Frontal cortex (tissue), 3 donors: ENCODE measurements at regions not wholly inside any gene's neighbourhood (a gene's known extent, or its start where the extent isn't known, plus 50 kb on each side); places are given as distances from the start of the nearest gene placed in this dataset.
"Not testable (repeated sequence)": the region's sequence is repeated elsewhere in the genome, so short reads cannot be mapped to it uniquely, and the experiment has no call there.

Experiments
- DNase-seq, 2 donors: peaks; one replicate each; pipeline ENCODE4 v3.0.0; 2012; ENCODE audit warnings: low spot score in 2 of 2
- FAIRE-seq: peaks from 2 replicates; lab custom pipeline; 2012; peaks lifted over from hg19 to GRCh38; lab: Jason Lieb, UNC
- donor health status: control.
- donor health status: control.
- donor health status: control.

- FAIRE-seq (no peak), DNase-seq (no peak)
Measured at GRCh38 chr10:25797888-25798429, 136.1 kb upstream of the MYO3A start.

- FAIRE-seq (no peak), DNase-seq (no peak)
Measured at GRCh38 chr10:25804505-25804904, 129.5 kb upstream of the MYO3A start.

- DNase-seq (no peak), FAIRE-seq (no peak)
Measured at GRCh38 chr10:25805986-25806385, 128.0 kb upstream of the MYO3A start.

GRCh38 chr10:25808372-25808771, 125.7 kb upstream of the MYO3A start:
- DNase-seq (no peak), FAIRE-seq (no peak)

GRCh38 chr10:25811052-25811685, 122.9 kb upstream of the MYO3A start:
- DNase-seq (no peak), FAIRE-seq (no peak)

- DNase-seq (no peak), FAIRE-seq (no peak)
Measured at GRCh38 chr10:25813511-25813910, 120.5 kb upstream of the MYO3A start.

GRCh38 chr10:25815236-25815635, 118.8 kb upstream of the MYO3A start:
- no peak for DNase-seq
- no peak for FAIRE-seq

- DNase-seq = no peak
- no peak for FAIRE-seq
Measured at GRCh38 chr10:25815999-25816768, 117.8 kb upstream of the MYO3A start.

GRCh38 chr10:25817200-25817599, 116.8 kb upstream of the MYO3A start:
- no peak for DNase-seq

GRCh38 chr10:25818751-25819150, 115.3 kb upstream of the MYO3A start:
- no peak for FAIRE-seq
- no peak for DNase-seq

More at GRCh38 chr10:25817200-25817599, 116.8 kb upstream of the MYO3A start:
- no peak for FAIRE-seq

GRCh38 chr10:25820472-25820871, 113.6 kb upstream of the MYO3A start:
- FAIRE-seq (no peak), DNase-seq (no peak)

- FAIRE-seq (no peak), DNase-seq (no peak)
Measured at GRCh38 chr10:25820874-25821273, 113.2 kb upstream of the MYO3A start.

GRCh38 chr10:25824050-25824449, 110.0 kb upstream of the MYO3A start:
- FAIRE-seq = no peak

GRCh38 chr10:25828475-25828874, 105.6 kb upstream of the MYO3A start:
- no peak for FAIRE-seq

More at GRCh38 chr10:25824050-25824449, 110.0 kb upstream of the MYO3A start:
- DNase-seq = no peak

GRCh38 chr10:25831080-25831479, 102.9 kb upstream of the MYO3A start:
- FAIRE-seq (no peak), DNase-seq (no peak)

More at GRCh38 chr10:25828475-25828874, 105.6 kb upstream of the MYO3A start:
- no peak for DNase-seq

GRCh38 chr10:25839683-25840082, 94.3 kb upstream of the MYO3A start:
- FAIRE-seq = no peak

GRCh38 chr10:25840875-25841274, 93.2 kb upstream of the MYO3A start:
- DNase-seq, FAIRE-seq: not testable (repeated sequence)

More at GRCh38 chr10:25839683-25840082, 94.3 kb upstream of the MYO3A start:
- DNase-seq = no peak

- DNase-seq (no peak), FAIRE-seq (no peak)
Measured at GRCh38 chr10:25842146-25842545, 91.9 kb upstream of the MYO3A start.

- DNase-seq (no peak), FAIRE-seq (no peak)
Measured at GRCh38 chr10:25843551-25844170, 90.4 kb upstream of the MYO3A start.

GRCh38 chr10:25844716-25845115, 89.3 kb upstream of the MYO3A start:
- not testable (repeated sequence) for FAIRE-seq, DNase-seq

- FAIRE-seq (no peak), DNase-seq (no peak)
Measured at GRCh38 chr10:25849268-25849667, 84.8 kb upstream of the MYO3A start.
